ENCODE measurements at regions not wholly inside any gene's neighbourhood (a gene's known extent, or its start where the extent isn't known, plus 50 kb on each side); places are given as distances from the start of the nearest gene placed in this dataset.

- TF ChIP-seq CTCF (IDR thresholded peaks at IDR 0.05) (no peak), EZH2 (IDR thresholded peaks at IDR 0.05; ENCODE audit: borderline replicate concordance, insufficient read depth, low read depth, low read length, poor library complexity, severe bottlenecking) (no peak)
Measured at GRCh38 chr12:4203772-4204376, 69.7 kb upstream of the CCND2 start.
